Loucy (cell line): ENCODE measurements at regions not wholly inside any gene's neighbourhood (a gene's known extent, or its start where the extent isn't known, plus 50 kb on each side); places are given as distances from the start of the nearest gene placed in this dataset.

Source experiments
- H2AFZ ChIP-seq: fragments of 200-600 bp; sonication (generic); 2 replicates; pipeline ENCODE4 v1.6.0; 2016; ENCODE audit warnings: antibody characterized with exemption, mild to moderate bottlenecking, low read length, moderate library complexity
- H3F3A ChIP-seq: fragments of 200-600 bp; 2 replicates; pipeline ENCODE4 v1.6.0; 2016; ENCODE audit warnings: antibody characterized with exemption, low read depth, mild to moderate bottlenecking
- H3K27me3 ChIP-seq: fragments of 200-600 bp; sonication (generic); 2 replicates; pipeline ENCODE4 v1.6.1; 2014; ENCODE audit warnings: low read length, mild to moderate bottlenecking; ENCODE audit not compliant: insufficient read depth, poor library complexity, severe bottlenecking
- H3K36me3 ChIP-seq: fragments of 200-600 bp; sonication (generic); 2 replicates; pipeline ENCODE4 v1.6.1; 2016; ENCODE audit warnings: low read length; ENCODE audit not compliant: insufficient read depth
- H3K4me1 ChIP-seq: fragments of 200-600 bp; sonication (generic); 2 replicates; pipeline ENCODE4 v1.5.1; 2014; ENCODE audit warnings: low read length, mild to moderate bottlenecking; ENCODE audit not compliant: insufficient read depth, poor library complexity, severe bottlenecking
- H3K4me2 ChIP-seq: fragments of 200-600 bp; sonication (generic); 2 replicates; pipeline ENCODE4 v1.6.0; 2014; ENCODE audit warnings: antibody characterized with exemption, low read length, low read depth, mild to moderate bottlenecking; ENCODE audit not compliant: poor library complexity, severe bottlenecking
- H3K4me3 ChIP-seq: fragments of 200-600 bp; sonication (generic); 2 replicates; pipeline ENCODE4 v1.5.1; 2014; ENCODE audit warnings: low read length, mild to moderate bottlenecking, mixed read lengths; ENCODE audit not compliant: poor library complexity, severe bottlenecking
- H3K79me2 ChIP-seq: fragments of 200-600 bp; sonication (generic); 2 replicates; pipeline ENCODE4 v1.6.1; 2014; ENCODE audit warnings: low read length; ENCODE audit not compliant: insufficient read depth
- H3K9ac ChIP-seq: fragments of 200-600 bp; sonication (generic); 2 replicates; pipeline ENCODE4 v1.6.0; 2014; ENCODE audit warnings: mild to moderate bottlenecking, low read depth, low read length, moderate library complexity; ENCODE audit not compliant: poor library complexity, severe bottlenecking
- H3K9me2 ChIP-seq: fragments of 200-600 bp; sonication (generic); replicated peaks from 2 replicates; pipeline ENCODE4 v1.6.1; 2016; ENCODE audit warnings: low read depth, low read length, mixed read lengths
- H3K9me3 ChIP-seq: fragments of 200-600 bp; sonication (generic); 2 replicates; pipeline ENCODE4 v1.6.1; 2014; ENCODE audit warnings: mild to moderate bottlenecking, antibody characterized with exemption, low read length, low read depth; ENCODE audit not compliant: insufficient read depth
- H4K20me1 ChIP-seq: fragments of 200-600 bp; sonication (generic); 2 replicates; pipeline ENCODE4 v1.6.0; 2014; ENCODE audit warnings: antibody characterized with exemption, low read length, mild to moderate bottlenecking; ENCODE audit not compliant: insufficient read depth, poor library complexity, severe bottlenecking
- EZH2phosphoT487 ChIP-seq: fragments of 200-600 bp; IDR thresholded peaks from 2 replicates; pipeline ENCODE4 v1.6.1; 2018; ENCODE audit warnings: antibody characterized with exemption, mild to moderate bottlenecking, moderate library complexity, borderline replicate concordance
- TF ChIP-seq, protein P1 (sequence below): fragments of 200-600 bp; sonication (generic); conservative IDR thresholded peaks from 2 replicates; pipeline ENCODE4 v1.5.1; 2014; ENCODE audit warnings: mild to moderate bottlenecking, antibody characterized with exemption, low read length

DNA sequence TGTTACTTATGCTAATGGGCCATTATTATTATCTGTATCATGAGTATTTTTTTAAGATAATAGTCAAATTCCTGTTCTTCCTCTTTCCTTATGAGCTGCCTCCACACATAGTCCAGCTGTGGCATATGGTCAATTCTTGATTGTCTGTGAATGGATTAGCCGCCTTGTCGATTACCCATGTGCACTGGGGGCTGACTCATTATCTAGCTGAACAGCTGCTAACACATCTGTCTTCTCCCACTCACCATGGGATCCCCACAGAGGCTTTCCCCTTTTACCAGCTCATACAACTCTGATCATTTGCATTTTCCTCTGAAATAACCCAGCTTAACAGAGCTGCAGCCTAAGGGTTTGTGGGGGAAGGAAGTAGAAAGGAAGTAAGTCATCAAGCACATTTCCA lies 915.0 kb downstream of the CDH11 start:
- Histone ChIP-seq H3K4me2 (no peak overlapping the region), H2AFZ (no peak overlapping the region), H4K20me1 (no peaks in the 10 kb centered on the region), H3K9me3 (no peaks in the 10 kb centered on the region), H3K79me2 (no peaks in the 10 kb centered on the region), H3K4me3 (no peak overlapping the region), H3K4me1 (no peaks in the 10 kb centered on the region), H3K27me3 (no peaks in the 10 kb centered on the region), H3K36me3 (no peaks in the 10 kb centered on the region), H3K9ac (no peak overlapping the region), H3K9me2 (no peaks in the 10 kb centered on the region), H3F3A (no peaks in the 10 kb centered on the region)
- TF ChIP-seq, protein P1, sequence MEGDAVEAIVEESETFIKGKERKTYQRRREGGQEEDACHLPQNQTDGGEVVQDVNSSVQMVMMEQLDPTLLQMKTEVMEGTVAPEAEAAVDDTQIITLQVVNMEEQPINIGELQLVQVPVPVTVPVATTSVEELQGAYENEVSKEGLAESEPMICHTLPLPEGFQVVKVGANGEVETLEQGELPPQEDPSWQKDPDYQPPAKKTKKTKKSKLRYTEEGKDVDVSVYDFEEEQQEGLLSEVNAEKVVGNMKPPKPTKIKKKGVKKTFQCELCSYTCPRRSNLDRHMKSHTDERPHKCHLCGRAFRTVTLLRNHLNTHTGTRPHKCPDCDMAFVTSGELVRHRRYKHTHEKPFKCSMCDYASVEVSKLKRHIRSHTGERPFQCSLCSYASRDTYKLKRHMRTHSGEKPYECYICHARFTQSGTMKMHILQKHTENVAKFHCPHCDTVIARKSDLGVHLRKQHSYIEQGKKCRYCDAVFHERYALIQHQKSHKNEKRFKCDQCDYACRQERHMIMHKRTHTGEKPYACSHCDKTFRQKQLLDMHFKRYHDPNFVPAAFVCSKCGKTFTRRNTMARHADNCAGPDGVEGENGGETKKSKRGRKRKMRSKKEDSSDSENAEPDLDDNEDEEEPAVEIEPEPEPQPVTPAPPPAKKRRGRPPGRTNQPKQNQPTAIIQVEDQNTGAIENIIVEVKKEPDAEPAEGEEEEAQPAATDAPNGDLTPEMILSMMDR, result no peak
- no peak for TF ChIP-seq EZH2phosphoT487

- no peaks in the 10 kb centered on the region for H4K20me1 ChIP-seq
- H3K79me2 ChIP-seq, result no peaks in the 10 kb centered on the region
- H2AFZ ChIP-seq, result no peak overlapping the region
- no peak overlapping the region for H3K4me3 ChIP-seq
- no peaks in the 10 kb centered on the region for H3K4me1 ChIP-seq
- H3K9me2 ChIP-seq, result no peaks in the 10 kb centered on the region
- H3K36me3 ChIP-seq, result no peaks in the 10 kb centered on the region
- H3K9me3 ChIP-seq, result no peaks in the 10 kb centered on the region
- H3K27me3 ChIP-seq, result no peaks in the 10 kb centered on the region
- no peak overlapping the region for H3K9ac ChIP-seq
- H3K4me2 ChIP-seq, result no peak overlapping the region
- no peak for TF ChIP-seq EZH2phosphoT487
- TF ChIP-seq, protein P1, result no peak
- no peaks in the 10 kb centered on the region for H3F3A ChIP-seq
Measured at GRCh38 chr16:64203126-64203525, 918.7 kb downstream of the CDH11 start.

DNA sequence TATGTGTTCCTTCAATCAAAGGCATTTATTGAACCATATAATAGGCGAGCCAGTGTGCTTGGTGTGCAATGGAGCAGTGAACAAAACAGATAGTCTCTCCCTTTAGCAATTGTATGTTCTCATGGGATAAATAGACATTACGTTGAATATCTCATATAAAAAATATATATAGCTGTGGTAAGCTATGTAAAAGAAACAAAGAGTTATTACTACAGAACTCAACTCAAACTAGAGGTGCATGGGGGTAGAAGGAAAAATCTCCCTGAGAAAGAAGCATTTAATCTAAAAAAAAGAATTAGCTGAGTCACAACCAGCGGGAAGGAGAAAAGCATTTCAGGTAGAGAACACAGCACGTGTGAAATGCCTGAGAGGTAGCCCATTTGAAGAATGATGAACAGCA lies 919.3 kb downstream of the CDH11 start:
- H3K27me3 ChIP-seq, result no peaks in the 10 kb centered on the region
- H3K9me3 ChIP-seq, result no peaks in the 10 kb centered on the region
- TF ChIP-seq EZH2phosphoT487, result no peak
- TF ChIP-seq, protein P1, result no peak
- H3K4me1 ChIP-seq, result no peaks in the 10 kb centered on the region
- H3K4me2 ChIP-seq, result no peak overlapping the region
- no peaks in the 10 kb centered on the region for H3K36me3 ChIP-seq
- H3K9me2 ChIP-seq, result no peaks in the 10 kb centered on the region
- H4K20me1 ChIP-seq, result no peaks in the 10 kb centered on the region
- no peaks in the 10 kb centered on the region for H3F3A ChIP-seq
- no peak overlapping the region for H2AFZ ChIP-seq
- no peak overlapping the region for H3K9ac ChIP-seq
- H3K4me3 ChIP-seq, result no peak overlapping the region
- H3K79me2 ChIP-seq, result no peaks in the 10 kb centered on the region
